HG03520 (cell line): ENCODE measurements at regions not wholly inside any gene's neighbourhood (a gene's known extent, or its start where the extent isn't known, plus 50 kb on each side); places are given as distances from the start of the nearest gene placed in this dataset.
A peak's percentile ranks its signal among the peaks of the same experiment; 100 is the strongest.

Experiments used
- ATAC-seq: cut with Tn5 transposase; IDR thresholded peaks from one replicate; pipeline ENCODE4 v1.9.1; 2021; ENCODE audit warnings: mild to moderate bottlenecking, moderate library complexity; ENCODE audit not compliant: unreplicated experiment

GRCh38 chr2:18384242-18384641 is 176.2 kb downstream of the RDH14 start:
- no peak for ATAC-seq

GRCh38 chr2:18381386-18381785 is 179.1 kb downstream of the RDH14 start:
- no peak for ATAC-seq

GRCh38 chr2:18380321-18380720 is 180.1 kb downstream of the RDH14 start:
- ATAC-seq = no peak

- no peak for ATAC-seq
These were observed 180.6 kb downstream of the RDH14 start for GRCh38 chr2:18379870-18380269.

- peak; percentile 87 for ATAC-seq
These were observed 182.3 kb downstream of the RDH14 start for GRCh38 chr2:18378020-18378653.

- ATAC-seq = no peak
These were observed 183.5 kb downstream of the RDH14 start for GRCh38 chr2:18376936-18377335.

GRCh38 chr2:18373664-18374063 is 186.8 kb downstream of the RDH14 start:
- ATAC-seq = no peak

GRCh38 chr2:18373081-18373480 is 187.4 kb downstream of the RDH14 start:
- ATAC-seq = no peak

- ATAC-seq = no peak
These were observed 187.8 kb downstream of the RDH14 start for GRCh38 chr2:18372641-18373040.

GRCh38 chr2:18369760-18370159 is 190.7 kb downstream of the RDH14 start:
- no peak for ATAC-seq

GRCh38 chr2:18368008-18368407 is 192.4 kb downstream of the RDH14 start:
- no peak for ATAC-seq

GRCh38 chr2:18365342-18365741 is 195.1 kb downstream of the RDH14 start:
- ATAC-seq = no peak

GRCh38 chr2:18363348-18363747 is 197.1 kb downstream of the RDH14 start:
- ATAC-seq = no peak

GRCh38 chr2:18362696-18363095 is 197.8 kb downstream of the RDH14 start:
- ATAC-seq = no peak

- ATAC-seq = no peak
These were observed 202.9 kb downstream of the RDH14 start for GRCh38 chr2:18357537-18357936.

GRCh38 chr2:18356676-18357075 is 203.8 kb downstream of the RDH14 start:
- no peak for ATAC-seq

- ATAC-seq = no peak
These were observed 211.0 kb downstream of the RDH14 start for GRCh38 chr2:18349421-18349820.

GRCh38 chr2:18346874-18347273 is 213.6 kb downstream of the RDH14 start:
- ATAC-seq = no peak

GRCh38 chr2:18346344-18346743 is 214.1 kb downstream of the RDH14 start:
- no peak for ATAC-seq

- no peak for ATAC-seq
These were observed 214.6 kb downstream of the RDH14 start for GRCh38 chr2:18345848-18346247.

GRCh38 chr2:18342901-18343300 is 217.6 kb downstream of the RDH14 start:
- no peak for ATAC-seq

- ATAC-seq = no peak
These were observed 221.1 kb downstream of the RDH14 start for GRCh38 chr2:18339326-18339725.

- no peak for ATAC-seq
These were observed 223.5 kb downstream of the RDH14 start for GRCh38 chr2:18336975-18337374.
